Astrocyte of the spinal cord (primary cell): ENCODE measurements at regions not wholly inside any gene's neighbourhood (a gene's known extent, or its start where the extent isn't known, plus 50 kb on each side); places are given as distances from the start of the nearest gene placed in this dataset.

Source experiments
- DNase-seq: peaks from one replicate; pipeline ENCODE4 v3.0.0; 2011; ENCODE audit warnings: low read depth, low spot score
- H3K4me3 ChIP-seq: 2 replicates; pipeline ENCODE4 v1.5.1; 2011; ENCODE audit warnings: low read depth, mild to moderate bottlenecking, low read length, moderate library complexity
- CTCF ChIP-seq: IDR thresholded peaks from 2 replicates; pipeline ENCODE4 v1.5.1; 2012; ENCODE audit warnings: low read depth, mild to moderate bottlenecking, low read length, inconsistent platforms
- in situ Hi-C: cut with HindIII; loops from 2 replicates; pipeline ENCODE4 v1.10.0; 2017; ENCODE audit warnings: low sequenced_read_pairs

- in situ Hi-C loops = no loop called here
- no peak for TF ChIP-seq CTCF
- no peak overlapping the region for H3K4me3 ChIP-seq
- DNase-seq = no peak
Measured at GRCh38 chr2:49403637-49404036, 249.3 kb upstream of the FSHR start.

GRCh38 chr2:49379406-49379805 is 225.1 kb upstream of the FSHR start:
- in situ Hi-C loops = no loop called here
- TF ChIP-seq CTCF = no peak
- no peak overlapping the region for H3K4me3 ChIP-seq
- DNase-seq = no peak

GRCh38 chr2:49371128-49371701 is 216.9 kb upstream of the FSHR start:
- H3K4me3 ChIP-seq = no peak overlapping the region
- in situ Hi-C loops = no loop called here
- TF ChIP-seq CTCF = no peak
- DNase-seq = no peak

- H3K4me3 ChIP-seq = no peak overlapping the region
- TF ChIP-seq CTCF = no peak
Measured at GRCh38 chr2:49369650-49370049, 215.3 kb upstream of the FSHR start.

GRCh38 chr2:49369101-49369500 is 214.8 kb upstream of the FSHR start:
- in situ Hi-C loops = no loop called here

More at GRCh38 chr2:49369650-49370049, 215.3 kb upstream of the FSHR start:
- no peak for DNase-seq
- in situ Hi-C loops = no loop called here

GRCh38 chr2:49367003-49367402 is 212.7 kb upstream of the FSHR start:
- H3K4me3 ChIP-seq = no peak overlapping the region
- no peak for DNase-seq
- TF ChIP-seq CTCF = no peak
- in situ Hi-C loops = no loop called here

More at GRCh38 chr2:49369101-49369500, 214.8 kb upstream of the FSHR start:
- TF ChIP-seq CTCF = no peak
- DNase-seq = no peak
- no peak overlapping the region for H3K4me3 ChIP-seq

GRCh38 chr2:49360407-49360767 is 206.1 kb upstream of the FSHR start:
- in situ Hi-C loops = no loop called here
- TF ChIP-seq CTCF = no peak
- H3K4me3 ChIP-seq = no peak overlapping the region
- DNase-seq = no peak
